Keratinocyte (primary cell): ENCODE measurements at regions not wholly inside any gene's neighbourhood (a gene's known extent, or its start where the extent isn't known, plus 50 kb on each side); places are given as distances from the start of the nearest gene placed in this dataset.

ENCODE experiments used
- DNase-seq: peaks from one replicate; pipeline ENCODE4 v3.0.0-alpha.2; 2011; ENCODE audit warnings: low read depth, missing footprints, low spot score
- FAIRE-seq: peaks from 2 replicates; lab custom pipeline; 2011; peaks lifted over from hg19 to GRCh38; lab: Jason Lieb, UNC
- H2AFZ ChIP-seq: 2 replicates; pipeline ENCODE4 v1.6.0; 2012; ENCODE audit warnings: low read length, control low read depth, inconsistent platforms; ENCODE audit not compliant: control insufficient read depth
- H3K27ac ChIP-seq: 2 replicates; pipeline ENCODE4 v1.5.1; 2011; ENCODE audit warnings: low read length; ENCODE audit not compliant: control insufficient read depth, insufficient read depth
- H3K27me3 ChIP-seq: 3 replicates; pipeline ENCODE4 v1.6.0; 2011; ENCODE audit warnings: low read length; ENCODE audit not compliant: control insufficient read depth, insufficient read depth; ENCODE audit errors: extremely low read depth
- H3K36me3 ChIP-seq, 2 experiments: 2 replicates in 1 of 2; 3 replicates in 1 of 2; pipeline ENCODE4 v1.5.1; 2011; ENCODE audit warnings: low read length in 2 of 2, mild to moderate bottlenecking in 1 of 2; ENCODE audit not compliant: control insufficient read depth in 2 of 2, insufficient read depth in 2 of 2; ENCODE audit errors: extremely low read depth in 1 of 2
- H3K4me1 ChIP-seq: 3 replicates; pipeline ENCODE4 v1.5.1; 2011; ENCODE audit warnings: low read length; ENCODE audit not compliant: control insufficient read depth, insufficient read depth; ENCODE audit errors: extremely low read depth
- H3K4me2 ChIP-seq: 3 replicates; pipeline ENCODE4 v1.6.0; 2011; ENCODE audit warnings: low read depth, low read length; ENCODE audit not compliant: control insufficient read depth, insufficient read depth; ENCODE audit errors: extremely low read depth
- H3K4me3 ChIP-seq, 3 experiments: fragments of 200-600 bp in 1 of 3; sonication (generic) in 1 of 3; 2 replicates in 2 of 3; 3 replicates in 1 of 3; pipeline ENCODE4 v1.5.1; 2011 to 2016; ENCODE audit warnings: low read length in 3 of 3, mild to moderate bottlenecking in 3 of 3, control low read depth in 2 of 3, inconsistent platforms in 1 of 3, low read depth in 1 of 3, mixed read lengths in 1 of 3, mixed run types in 1 of 3, moderate library complexity in 1 of 3; ENCODE audit not compliant: control insufficient read depth in 2 of 3, insufficient read depth in 2 of 3; ENCODE audit errors: extremely low read depth in 1 of 3
- H3K79me2 ChIP-seq: 2 replicates; pipeline ENCODE4 v1.6.0; 2012; ENCODE audit warnings: low read length; ENCODE audit not compliant: control insufficient read depth, insufficient read depth
- H3K9ac ChIP-seq: 3 replicates; pipeline ENCODE4 v1.6.0; 2011; ENCODE audit warnings: low read length; ENCODE audit not compliant: control insufficient read depth, insufficient read depth; ENCODE audit errors: extremely low read depth
- H3K9me1 ChIP-seq: 3 replicates; pipeline ENCODE4 v1.6.0; 2011; ENCODE audit warnings: low read length; ENCODE audit not compliant: control insufficient read depth, insufficient read depth; ENCODE audit errors: extremely low read depth
- H3K9me3 ChIP-seq: 2 replicates; pipeline ENCODE4 v1.5.1; 2012; ENCODE audit warnings: low read depth, low read length; ENCODE audit not compliant: control insufficient read depth
- H4K20me1 ChIP-seq: 3 replicates; pipeline ENCODE4 v1.6.0; 2011; ENCODE audit warnings: low read length; ENCODE audit not compliant: control insufficient read depth, insufficient read depth; ENCODE audit errors: extremely low read depth
- EZH2 ChIP-seq: IDR thresholded peaks from one replicate; pipeline ENCODE4 v1.6.1; 2012; ENCODE audit warnings: inconsistent platforms, mild to moderate bottlenecking, low read length, moderate library complexity
- dilution Hi-C: fragments of 300-500 bp; cut with MboI; formaldehyde crosslinking; loops from one replicate; pipeline ENCODE4 v1.7.0; 2020; ENCODE audit warnings: low sequenced_read_pairs; ENCODE audit not compliant: extremely low pct_ligation_motif_present
- TF ChIP-seq, protein P1 (sequence below), 3 experiments: IDR thresholded peaks in 1 of 3; conservative IDR thresholded peaks in 1 of 3; optimal IDR thresholded peaks in 1 of 3; 2 replicates in 2 of 3; 3 replicates in 1 of 3; pipeline versions ENCODE3 to v1.5.1; 2011; ENCODE audit warnings: low read length in 3 of 3, mild to moderate bottlenecking in 3 of 3, moderate library complexity in 2 of 3, control low read depth in 1 of 3, inconsistent platforms in 1 of 3; ENCODE audit not compliant: insufficient read depth in 2 of 3; ENCODE audit errors: extremely low read depth in 1 of 3

DNA sequence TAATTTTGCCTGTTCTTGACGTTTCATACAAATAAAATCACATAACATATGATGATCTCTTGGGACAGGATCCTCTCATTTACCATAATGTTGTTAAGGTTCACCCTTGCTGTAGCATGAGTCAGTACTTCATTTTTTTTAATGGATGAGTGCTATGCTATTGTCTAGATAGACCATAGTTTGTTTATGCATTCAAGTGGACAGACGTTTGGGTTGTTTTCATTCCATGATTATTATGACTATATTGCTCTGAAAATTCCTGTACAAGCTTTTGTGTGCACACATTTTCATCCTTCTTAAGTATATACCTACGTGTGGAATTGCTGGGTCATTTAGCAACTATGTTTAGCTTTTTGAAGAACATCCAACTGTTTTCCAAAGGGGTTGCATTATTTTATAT lies 325.6 kb upstream of the TMEM132C start:
- Histone ChIP-seq H2AFZ (no peak overlapping the region), H3K79me2 (no peaks in the 10 kb centered on the region), H3K4me1 (no peaks in the 10 kb centered on the region), H3K9me1 (no peaks in the 10 kb centered on the region), H3K9me3 (no peaks in the 10 kb centered on the region), H3K27me3 (no peaks in the 10 kb centered on the region), H3K27ac (no peak overlapping the region), H3K4me2 (no peak overlapping the region), H3K36me3 (no peaks in the 10 kb centered on the region), H3K9ac (no peak overlapping the region), H3K4me3 (no peak overlapping the region), H4K20me1 (no peaks in the 10 kb centered on the region)
- no peak for TF ChIP-seq EZH2
- TF ChIP-seq, protein P1, sequence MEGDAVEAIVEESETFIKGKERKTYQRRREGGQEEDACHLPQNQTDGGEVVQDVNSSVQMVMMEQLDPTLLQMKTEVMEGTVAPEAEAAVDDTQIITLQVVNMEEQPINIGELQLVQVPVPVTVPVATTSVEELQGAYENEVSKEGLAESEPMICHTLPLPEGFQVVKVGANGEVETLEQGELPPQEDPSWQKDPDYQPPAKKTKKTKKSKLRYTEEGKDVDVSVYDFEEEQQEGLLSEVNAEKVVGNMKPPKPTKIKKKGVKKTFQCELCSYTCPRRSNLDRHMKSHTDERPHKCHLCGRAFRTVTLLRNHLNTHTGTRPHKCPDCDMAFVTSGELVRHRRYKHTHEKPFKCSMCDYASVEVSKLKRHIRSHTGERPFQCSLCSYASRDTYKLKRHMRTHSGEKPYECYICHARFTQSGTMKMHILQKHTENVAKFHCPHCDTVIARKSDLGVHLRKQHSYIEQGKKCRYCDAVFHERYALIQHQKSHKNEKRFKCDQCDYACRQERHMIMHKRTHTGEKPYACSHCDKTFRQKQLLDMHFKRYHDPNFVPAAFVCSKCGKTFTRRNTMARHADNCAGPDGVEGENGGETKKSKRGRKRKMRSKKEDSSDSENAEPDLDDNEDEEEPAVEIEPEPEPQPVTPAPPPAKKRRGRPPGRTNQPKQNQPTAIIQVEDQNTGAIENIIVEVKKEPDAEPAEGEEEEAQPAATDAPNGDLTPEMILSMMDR (optimal IDR thresholded peaks at IDR 0.05 in 1 of 3, IDR thresholded peaks at IDR 0.05 in 1 of 3, conservative IDR thresholded peaks at IDR 0.05 in 1 of 3; ENCODE audit: extremely low read depth in 1 of 3, insufficient read depth in 2 of 3, low read length in 3 of 3): no peak
- DNase-seq: no peak
- dilution Hi-C loops: no loop called here
- no peak for FAIRE-seq

DNA sequence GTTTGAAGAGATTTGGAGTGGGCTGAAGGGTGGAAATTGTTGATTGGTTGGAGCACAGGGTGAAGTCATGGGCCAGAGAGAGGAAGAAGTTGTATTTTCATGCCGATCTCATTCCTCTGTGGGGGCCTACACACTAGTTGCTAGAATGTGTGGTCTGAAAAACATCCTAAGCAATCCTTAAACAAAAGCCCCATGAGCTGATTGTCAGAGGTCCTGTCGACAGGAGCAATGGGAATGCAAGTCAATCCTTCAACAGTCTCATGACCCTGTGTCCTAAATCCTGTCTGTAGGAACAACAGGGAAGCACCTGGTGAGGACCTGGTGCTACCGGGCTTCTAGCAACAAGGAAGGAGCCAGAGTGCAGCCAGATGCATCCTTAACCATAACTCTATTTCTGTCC lies 324.0 kb upstream of the TMEM132C start:
- Histone ChIP-seq H3K4me2 (no peak overlapping the region), H4K20me1 (no peaks in the 10 kb centered on the region), H3K4me1 (no peaks in the 10 kb centered on the region), H3K27ac (no peak overlapping the region), H3K9me3 (no peaks in the 10 kb centered on the region), H3K9ac (no peak overlapping the region), H3K36me3 (no peaks in the 10 kb centered on the region), H3K27me3 (no peaks in the 10 kb centered on the region), H3K4me3 (no peak overlapping the region), H3K9me1 (no peaks in the 10 kb centered on the region), H3K79me2 (no peaks in the 10 kb centered on the region), H2AFZ (no peak overlapping the region)
- FAIRE-seq (no peak), DNase-seq (no peak)
- dilution Hi-C loops: no loop called here
- TF ChIP-seq, protein P1 (optimal IDR thresholded peaks at IDR 0.05 in 1 of 3, IDR thresholded peaks at IDR 0.05 in 1 of 3, conservative IDR thresholded peaks at IDR 0.05 in 1 of 3; ENCODE audit: extremely low read depth in 1 of 3, insufficient read depth in 2 of 3, low read length in 3 of 3): no peak
- no peak for TF ChIP-seq EZH2
